ENCODE measurements at regions not wholly inside any gene's neighbourhood (a gene's known extent, or its start where the extent isn't known, plus 50 kb on each side); places are given as distances from the start of the nearest gene placed in this dataset.

DNA sequence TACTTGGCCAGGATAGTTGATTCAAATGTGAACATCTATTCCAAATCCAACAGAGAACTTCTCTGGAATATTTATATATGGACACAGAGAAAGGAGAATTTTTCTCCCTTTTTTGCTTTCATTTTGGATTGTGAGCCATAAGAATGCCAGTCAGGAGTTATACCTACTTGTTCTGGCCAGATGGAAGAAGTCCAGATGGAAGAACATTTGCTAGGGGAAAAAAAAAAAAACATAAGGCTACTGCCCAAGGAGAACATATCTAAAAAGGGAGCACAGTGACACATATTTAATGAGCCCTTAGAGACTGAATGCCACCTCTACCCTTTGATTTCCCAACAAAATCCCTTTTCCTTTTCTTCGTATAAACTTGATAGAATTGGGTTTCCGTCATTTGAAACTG, 61.7 kb upstream of the PPP2R2B start:
- intact Hi-C loops (cut with DNase I; ENCODE audit: low total_unique reads), result no loop called here
- Histone ChIP-seq H3K9me3 (no peaks in the 10 kb centered on the region), H3K27ac (no peak overlapping the region), H3K36me3 (ENCODE audit: low read depth, missing control alignments) (no peaks in the 10 kb centered on the region), H3K4me1 (no peaks in the 10 kb centered on the region), H3K4me3 (no peak overlapping the region), H3K27me3 (no peaks in the 10 kb centered on the region)
- WGBS, 2 donors, result 83 to 88% methylated on average over 2 of the region's 2 CpGs
- no peak for DNase-seq
- TF ChIP-seq, protein P1, sequence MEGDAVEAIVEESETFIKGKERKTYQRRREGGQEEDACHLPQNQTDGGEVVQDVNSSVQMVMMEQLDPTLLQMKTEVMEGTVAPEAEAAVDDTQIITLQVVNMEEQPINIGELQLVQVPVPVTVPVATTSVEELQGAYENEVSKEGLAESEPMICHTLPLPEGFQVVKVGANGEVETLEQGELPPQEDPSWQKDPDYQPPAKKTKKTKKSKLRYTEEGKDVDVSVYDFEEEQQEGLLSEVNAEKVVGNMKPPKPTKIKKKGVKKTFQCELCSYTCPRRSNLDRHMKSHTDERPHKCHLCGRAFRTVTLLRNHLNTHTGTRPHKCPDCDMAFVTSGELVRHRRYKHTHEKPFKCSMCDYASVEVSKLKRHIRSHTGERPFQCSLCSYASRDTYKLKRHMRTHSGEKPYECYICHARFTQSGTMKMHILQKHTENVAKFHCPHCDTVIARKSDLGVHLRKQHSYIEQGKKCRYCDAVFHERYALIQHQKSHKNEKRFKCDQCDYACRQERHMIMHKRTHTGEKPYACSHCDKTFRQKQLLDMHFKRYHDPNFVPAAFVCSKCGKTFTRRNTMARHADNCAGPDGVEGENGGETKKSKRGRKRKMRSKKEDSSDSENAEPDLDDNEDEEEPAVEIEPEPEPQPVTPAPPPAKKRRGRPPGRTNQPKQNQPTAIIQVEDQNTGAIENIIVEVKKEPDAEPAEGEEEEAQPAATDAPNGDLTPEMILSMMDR (IDR thresholded peaks at IDR 0.05), result no peak
- TF ChIP-seq POLR2A (IDR thresholded peaks at IDR 0.05), result no peak

DNA sequence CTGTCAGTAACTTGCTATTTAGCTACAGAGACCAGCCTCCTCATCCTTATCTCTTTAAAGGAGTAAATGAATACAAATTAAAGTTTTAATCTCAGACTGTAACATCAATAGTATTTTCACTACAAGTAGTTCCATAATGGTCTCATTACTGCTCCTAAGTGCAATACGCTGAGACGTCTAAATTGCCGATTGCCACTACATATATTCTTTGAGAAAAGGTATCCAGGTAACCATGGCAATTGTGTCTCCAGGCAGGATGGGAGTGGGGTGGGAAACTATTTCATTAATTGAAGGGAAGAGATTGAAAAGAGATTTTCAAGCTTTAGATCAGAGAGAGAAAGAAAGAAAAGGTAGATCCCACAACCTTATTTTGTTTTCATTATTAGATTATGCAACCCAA, 65.5 kb upstream of the PPP2R2B start:
- Histone ChIP-seq H3K27me3 (no peaks in the 10 kb centered on the region), H3K9me3 (no peaks in the 10 kb centered on the region), H3K36me3 (ENCODE audit: low read depth, missing control alignments) (no peaks in the 10 kb centered on the region), H3K27ac (no peak overlapping the region), H3K4me3 (no peak overlapping the region), H3K4me1 (no peaks in the 10 kb centered on the region)
- intact Hi-C loops (cut with DNase I; ENCODE audit: low total_unique reads), result no loop called here
- no peak for TF ChIP-seq POLR2A (IDR thresholded peaks at IDR 0.05)
- TF ChIP-seq, protein P1 (IDR thresholded peaks at IDR 0.05), result no peak
- WGBS, 2 donors, result 76 to 80% methylated on average over 3 of the region's 3 CpGs
- no peak for DNase-seq

DNA sequence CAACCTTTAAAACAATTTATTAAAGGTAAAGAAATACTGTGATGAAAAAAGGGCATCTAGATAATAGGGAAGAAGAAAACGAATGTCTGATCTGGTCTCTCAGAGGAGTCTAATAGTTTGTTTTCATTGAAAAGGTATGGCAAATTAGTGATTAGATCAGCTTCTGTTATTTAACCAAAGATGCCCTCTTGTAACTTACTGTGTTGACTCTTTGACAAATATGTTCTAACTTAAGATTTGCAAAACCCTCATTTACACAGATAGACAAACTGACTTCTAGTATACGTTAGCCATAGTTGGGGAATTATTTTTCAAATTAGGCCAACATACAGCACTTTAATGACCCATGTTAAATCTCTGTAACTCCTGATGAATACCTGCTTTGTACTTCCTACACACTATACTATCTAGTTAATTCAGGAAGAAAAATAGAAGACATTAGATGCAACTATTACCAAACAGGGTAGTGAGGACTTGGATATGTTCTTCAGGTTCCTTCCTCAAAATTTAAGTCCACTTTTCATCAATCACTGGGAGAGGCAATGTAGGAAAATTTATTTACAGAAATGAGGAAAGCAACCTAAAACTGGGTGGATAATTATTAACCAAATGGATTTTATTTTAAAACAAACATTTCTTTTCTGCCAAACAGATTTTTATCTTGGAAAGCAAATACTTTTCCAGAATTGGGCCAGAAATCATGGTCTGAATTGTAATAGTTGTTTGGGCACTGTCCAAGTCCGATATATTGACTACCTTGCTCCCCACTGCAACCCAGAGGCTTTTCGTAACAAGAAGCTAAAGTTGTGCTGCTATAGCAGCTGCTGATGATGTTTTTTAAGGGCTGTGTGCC, 66.4 kb upstream of the PPP2R2B start:
- Histone ChIP-seq H3K27me3 (no peaks in the 10 kb centered on the region), H3K36me3 (ENCODE audit: low read depth, missing control alignments) (no peaks in the 10 kb centered on the region), H3K9me3 (no peaks in the 10 kb centered on the region), H3K27ac (no peak overlapping the region), H3K4me3 (no peak overlapping the region), H3K4me1 (no peaks in the 10 kb centered on the region)
- WGBS, 2 donors, result 72 to 73% methylated on average over 4 of the region's 4 CpGs
- DNase-seq, result no peak
- TF ChIP-seq, protein P1 (IDR thresholded peaks at IDR 0.05), result no peak
- TF ChIP-seq POLR2A (IDR thresholded peaks at IDR 0.05), result no peak
- intact Hi-C loops (cut with DNase I; ENCODE audit: low total_unique reads), result no loop called here

DNA sequence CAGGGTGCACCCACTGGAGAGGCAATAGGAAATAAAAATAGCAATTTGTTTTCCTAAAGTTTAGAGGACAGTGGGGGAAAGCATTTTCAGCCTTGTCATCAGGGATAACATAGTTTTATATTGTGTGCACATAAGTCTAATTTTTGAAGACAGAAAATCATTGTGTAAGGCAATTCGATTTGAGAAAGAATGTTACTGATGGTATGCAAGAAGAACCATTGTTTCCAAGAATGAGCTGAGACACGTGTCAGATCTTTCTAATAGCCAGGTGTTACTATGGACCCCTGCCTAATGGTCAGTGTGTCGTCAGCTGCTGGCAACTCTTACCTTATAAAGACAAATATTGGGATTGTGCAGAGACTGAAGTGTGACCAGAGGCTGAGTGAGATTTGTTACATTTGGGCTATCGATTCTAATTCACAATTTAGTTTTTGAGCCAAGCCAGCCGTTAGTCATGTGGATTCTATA, 67.1 kb upstream of the PPP2R2B start:
- Histone ChIP-seq H3K9me3 (no peaks in the 10 kb centered on the region), H3K4me1 (no peaks in the 10 kb centered on the region), H3K27ac (no peak overlapping the region), H3K27me3 (no peaks in the 10 kb centered on the region), H3K36me3 (ENCODE audit: low read depth, missing control alignments) (no peaks in the 10 kb centered on the region), H3K4me3 (no peak overlapping the region)
- TF ChIP-seq POLR2A (IDR thresholded peaks at IDR 0.05), result no peak
- TF ChIP-seq, protein P1 (IDR thresholded peaks at IDR 0.05), result no peak
- intact Hi-C loops (cut with DNase I; ENCODE audit: low total_unique reads), result no loop called here
- 69 to 81% methylated on average over 5 of the region's 5 CpGs for WGBS, 2 donors
- DNase-seq, result no peak
